Activated T-cell treated with anti-CD3 and anti-CD28 coated beads, Interleukin-2, amount 50 U/mL, for 4 hours (primary cell): ENCODE measurements at regions not wholly inside any gene's neighbourhood (a gene's known extent, or its start where the extent isn't known, plus 50 kb on each side); places are given as distances from the start of the nearest gene placed in this dataset.

Source experiments
- ATAC-seq, 2 donors: fragments of 200-7000 bp; cut with Tn5 transposase; one replicate each; pipeline ENCODE4 v1.10.0; 2021
- DNase-seq: peaks from one replicate; pipeline ENCODE4 v3.0.0-alpha.2; 2020
- H3K27me3 Mint-ChIP-seq: one replicate; pipeline ENCODE4 v1.8.0; 2021; ENCODE audit warnings: low read depth, mixed read lengths
- H3K36me3 Mint-ChIP-seq: one replicate; pipeline ENCODE4 v1.8.0; 2022; ENCODE audit warnings: mixed read lengths; ENCODE audit not compliant: insufficient read depth
- H3K4me1 Mint-ChIP-seq: one replicate; pipeline ENCODE4 v1.8.0; 2021; ENCODE audit warnings: low read depth, mixed read lengths
- H3K4me3 Mint-ChIP-seq: one replicate; pipeline ENCODE4 v1.8.0; 2021; ENCODE audit warnings: mild to moderate bottlenecking, moderate library complexity, mixed read lengths
- H3K9me3 Mint-ChIP-seq: one replicate; pipeline ENCODE4 v1.8.0; 2021; ENCODE audit warnings: mixed read lengths

- H3K4me1 Mint-ChIP-seq, result no peaks in the 10 kb centered on the region
These were observed 88.2 kb upstream of the CAMK2D start for GRCh38 chr4:113849771-113850170.

GRCh38 chr4:113847710-113848109, 86.2 kb upstream of the CAMK2D start:
- Mint-ChIP-seq H3K9me3 (no peaks in the 10 kb centered on the region), H3K4me1 (no peaks in the 10 kb centered on the region), H3K36me3 (no peaks in the 10 kb centered on the region), H3K4me3 (no peak overlapping the region), H3K27me3 (no peaks in the 10 kb centered on the region)
- ATAC-seq (no peak), DNase-seq (no peak)

More at GRCh38 chr4:113849771-113850170, 88.2 kb upstream of the CAMK2D start:
- no peaks in the 10 kb centered on the region for H3K9me3 Mint-ChIP-seq
- H3K27me3 Mint-ChIP-seq, result no peaks in the 10 kb centered on the region
- DNase-seq (no peak), ATAC-seq (no peak)
- no peak overlapping the region for H3K4me3 Mint-ChIP-seq
- no peaks in the 10 kb centered on the region for H3K36me3 Mint-ChIP-seq

- H3K9me3 Mint-ChIP-seq, result no peaks in the 10 kb centered on the region
- H3K27me3 Mint-ChIP-seq, result no peaks in the 10 kb centered on the region
- H3K4me1 Mint-ChIP-seq, result no peaks in the 10 kb centered on the region
- no peaks in the 10 kb centered on the region for H3K36me3 Mint-ChIP-seq
- DNase-seq, result no peak
- H3K4me3 Mint-ChIP-seq, result no peak overlapping the region
- ATAC-seq, result no peak
These were observed 84.9 kb upstream of the CAMK2D start for GRCh38 chr4:113846433-113846832.

- H3K4me3 Mint-ChIP-seq, result no peak overlapping the region
- no peaks in the 10 kb centered on the region for H3K36me3 Mint-ChIP-seq
- ATAC-seq (no peak), DNase-seq (no peak)
- H3K9me3 Mint-ChIP-seq, result no peaks in the 10 kb centered on the region
- H3K27me3 Mint-ChIP-seq, result no peaks in the 10 kb centered on the region
- no peaks in the 10 kb centered on the region for H3K4me1 Mint-ChIP-seq
These were observed 83.6 kb upstream of the CAMK2D start for GRCh38 chr4:113845138-113845537.

- Mint-ChIP-seq H3K36me3 (no peaks in the 10 kb centered on the region), H3K27me3 (no peaks in the 10 kb centered on the region), H3K9me3 (no peaks in the 10 kb centered on the region), H3K4me1 (no peaks in the 10 kb centered on the region), H3K4me3 (no peak overlapping the region)
- DNase-seq (no peak), ATAC-seq (no peak)
These were observed 82.8 kb upstream of the CAMK2D start for GRCh38 chr4:113844369-113844768.

- DNase-seq (no peak), ATAC-seq (no peak)
- Mint-ChIP-seq H3K4me3 (no peak overlapping the region), H3K4me1 (peaks cover 4% of the 10 kb centered on the region), H3K27me3 (no peaks in the 10 kb centered on the region), H3K9me3 (no peaks in the 10 kb centered on the region), H3K36me3 (no peaks in the 10 kb centered on the region)
These were observed 79.3 kb upstream of the CAMK2D start for GRCh38 chr4:113840861-113841260.

- H3K36me3 Mint-ChIP-seq, result no peaks in the 10 kb centered on the region
- H3K4me1 Mint-ChIP-seq, result peaks cover 4% of the 10 kb centered on the region
These were observed 76.9 kb upstream of the CAMK2D start for GRCh38 chr4:113838460-113838859.

GRCh38 chr4:113837397-113837796, 75.9 kb upstream of the CAMK2D start:
- H3K36me3 Mint-ChIP-seq, result no peaks in the 10 kb centered on the region
- H3K4me1 Mint-ChIP-seq, result peaks cover 4% of the 10 kb centered on the region
- H3K9me3 Mint-ChIP-seq, result no peaks in the 10 kb centered on the region
- no peak overlapping the region for H3K4me3 Mint-ChIP-seq
- DNase-seq, result no peak
- no peaks in the 10 kb centered on the region for H3K27me3 Mint-ChIP-seq
- peak; percentile 37 to 67 for ATAC-seq

More at GRCh38 chr4:113838460-113838859, 76.9 kb upstream of the CAMK2D start:
- DNase-seq, result no peak
- no peaks in the 10 kb centered on the region for H3K27me3 Mint-ChIP-seq
- ATAC-seq, result no peak
- no peak overlapping the region for H3K4me3 Mint-ChIP-seq
- no peaks in the 10 kb centered on the region for H3K9me3 Mint-ChIP-seq

GRCh38 chr4:113835005-113835404, 73.5 kb upstream of the CAMK2D start:
- Mint-ChIP-seq H3K4me3 (no peak overlapping the region), H3K27me3 (no peaks in the 10 kb centered on the region), H3K4me1 (peaks cover 4% of the 10 kb centered on the region), H3K36me3 (no peaks in the 10 kb centered on the region), H3K9me3 (no peaks in the 10 kb centered on the region)
- no peak for DNase-seq
- no peak for ATAC-seq

- no peaks in the 10 kb centered on the region for H3K36me3 Mint-ChIP-seq
- DNase-seq (no peak), ATAC-seq (no peak)
- H3K4me1 Mint-ChIP-seq, result peaks cover 4% of the 10 kb centered on the region
- no peak overlapping the region for H3K4me3 Mint-ChIP-seq
- H3K27me3 Mint-ChIP-seq, result no peaks in the 10 kb centered on the region
- no peaks in the 10 kb centered on the region for H3K9me3 Mint-ChIP-seq
These were observed 72.8 kb upstream of the CAMK2D start for GRCh38 chr4:113834298-113834697.

- Mint-ChIP-seq H3K4me1 (peaks cover 4% of the 10 kb centered on the region), H3K4me3 (no peak overlapping the region), H3K36me3 (no peaks in the 10 kb centered on the region), H3K27me3 (no peaks in the 10 kb centered on the region), H3K9me3 (no peaks in the 10 kb centered on the region)
- no peak for DNase-seq
- ATAC-seq, result no peak
These were observed 71.3 kb upstream of the CAMK2D start for GRCh38 chr4:113832803-113833202.

GRCh38 chr4:113831457-113831856, 69.9 kb upstream of the CAMK2D start:
- no peaks in the 10 kb centered on the region for H3K9me3 Mint-ChIP-seq
- DNase-seq (no peak), ATAC-seq (no peak)
- H3K4me1 Mint-ChIP-seq, result peaks cover 1% of the 10 kb centered on the region
- H3K27me3 Mint-ChIP-seq, result no peaks in the 10 kb centered on the region
- no peak overlapping the region for H3K4me3 Mint-ChIP-seq
- H3K36me3 Mint-ChIP-seq, result no peaks in the 10 kb centered on the region

- no peaks in the 10 kb centered on the region for H3K27me3 Mint-ChIP-seq
- no peak overlapping the region for H3K4me3 Mint-ChIP-seq
- DNase-seq, result no peak
- H3K36me3 Mint-ChIP-seq, result no peaks in the 10 kb centered on the region
- no peak for ATAC-seq
- peaks cover 27% of the 10 kb centered on the region for H3K4me1 Mint-ChIP-seq
- H3K9me3 Mint-ChIP-seq, result no peaks in the 10 kb centered on the region
These were observed 67.2 kb upstream of the CAMK2D start for GRCh38 chr4:113828702-113829101.

GRCh38 chr4:113827285-113827684, 65.7 kb upstream of the CAMK2D start:
- no peaks in the 10 kb centered on the region for H3K9me3 Mint-ChIP-seq
- H3K4me1 Mint-ChIP-seq, result peaks cover 41% of the 10 kb centered on the region
- H3K4me3 Mint-ChIP-seq, result no peak overlapping the region
- ATAC-seq, result no peak
- H3K27me3 Mint-ChIP-seq, result no peaks in the 10 kb centered on the region
- DNase-seq, result no peak
- no peaks in the 10 kb centered on the region for H3K36me3 Mint-ChIP-seq

GRCh38 chr4:113826421-113826820, 64.9 kb upstream of the CAMK2D start:
- Mint-ChIP-seq H3K4me1 (peaks cover 48% of the 10 kb centered on the region), H3K36me3 (no peaks in the 10 kb centered on the region), H3K27me3 (no peaks in the 10 kb centered on the region), H3K4me3 (no peak overlapping the region), H3K9me3 (no peaks in the 10 kb centered on the region)
- DNase-seq (no peak), ATAC-seq (no peak)

- peak overlapping the region; percentile 32 for H3K4me3 Mint-ChIP-seq
- H3K36me3 Mint-ChIP-seq, result no peaks in the 10 kb centered on the region
- DNase-seq, result no peak
- ATAC-seq, result peak; percentile 40 to 41
- H3K9me3 Mint-ChIP-seq, result no peaks in the 10 kb centered on the region
- peaks cover 51% of the 10 kb centered on the region for H3K4me1 Mint-ChIP-seq
- H3K27me3 Mint-ChIP-seq, result no peaks in the 10 kb centered on the region
These were observed 63.7 kb upstream of the CAMK2D start for GRCh38 chr4:113825272-113825671.
